HG03135 (cell line): ENCODE measurements at regions not wholly inside any gene's neighbourhood (a gene's known extent, or its start where the extent isn't known, plus 50 kb on each side); places are given as distances from the start of the nearest gene placed in this dataset.
A peak's percentile ranks its signal among the peaks of the same experiment; 100 is the strongest.

Experiments used
- ATAC-seq: cut with Tn5 transposase; IDR thresholded peaks from one replicate; pipeline ENCODE4 v1.9.1; 2021; ENCODE audit warnings: mild to moderate bottlenecking, moderate library complexity; ENCODE audit not compliant: unreplicated experiment

- ATAC-seq, result no peak
Observed at GRCh38 chr6:145159921-145160320, 575.4 kb downstream of the EPM2A start.

GRCh38 chr6:145161501-145161900, 573.8 kb downstream of the EPM2A start:
- no peak for ATAC-seq

- no peak for ATAC-seq
Observed at GRCh38 chr6:145169726-145170224, 565.5 kb downstream of the EPM2A start.

- no peak for ATAC-seq
Observed at GRCh38 chr6:145175470-145175869, 559.9 kb downstream of the EPM2A start.

GRCh38 chr6:145178391-145178790, 556.9 kb downstream of the EPM2A start:
- no peak for ATAC-seq

GRCh38 chr6:145187491-145188206, 547.7 kb downstream of the EPM2A start:
- ATAC-seq, result no peak

GRCh38 chr6:145189836-145190235, 545.5 kb downstream of the EPM2A start:
- ATAC-seq, result no peak

GRCh38 chr6:145194389-145194788, 540.9 kb downstream of the EPM2A start:
- no peak for ATAC-seq

GRCh38 chr6:145199961-145200360, 535.4 kb downstream of the EPM2A start:
- no peak for ATAC-seq

- no peak for ATAC-seq
Observed at GRCh38 chr6:145204301-145204700, 531.0 kb downstream of the EPM2A start.

GRCh38 chr6:145206247-145206907, 528.9 kb downstream of the EPM2A start:
- ATAC-seq, result no peak

GRCh38 chr6:145208474-145208873, 526.8 kb downstream of the EPM2A start:
- ATAC-seq, result no peak

- ATAC-seq, result no peak
Observed at GRCh38 chr6:145209272-145209671, 526.0 kb downstream of the EPM2A start.

- peak; percentile 37 for ATAC-seq
Observed at GRCh38 chr6:145212813-145213212, 522.5 kb downstream of the EPM2A start.

- ATAC-seq, result peak; percentile 70
Observed at GRCh38 chr6:145213614-145214013, 521.7 kb downstream of the EPM2A start.

- ATAC-seq, result no peak
Observed at GRCh38 chr6:145214570-145214969, 520.8 kb downstream of the EPM2A start.

- no peak for ATAC-seq
Observed at GRCh38 chr6:145224450-145224849, 510.9 kb downstream of the EPM2A start.

- no peak for ATAC-seq
Observed at GRCh38 chr6:145225500-145225899, 509.8 kb downstream of the EPM2A start.

GRCh38 chr6:145227593-145227992, 507.7 kb downstream of the EPM2A start:
- ATAC-seq, result no peak

- no peak for ATAC-seq
Observed at GRCh38 chr6:145228962-145229582, 506.2 kb downstream of the EPM2A start.

GRCh38 chr6:145233955-145234354, 501.4 kb downstream of the EPM2A start:
- no peak for ATAC-seq

- ATAC-seq, result no peak
Observed at GRCh38 chr6:145235207-145235606, 500.1 kb downstream of the EPM2A start.
